ENCODE measurements at regions not wholly inside any gene's neighbourhood (a gene's known extent, or its start where the extent isn't known, plus 50 kb on each side); places are given as distances from the start of the nearest gene placed in this dataset.

GRCh38 chr9:119588874-119589744 lies 219.9 kb upstream of the BRINP1 start:
- DNase-seq, result no peak

- no peak for DNase-seq
Observed at GRCh38 chr9:119577881-119578280, 208.6 kb upstream of the BRINP1 start.

GRCh38 chr9:119559986-119560385 lies 190.8 kb upstream of the BRINP1 start:
- no peak for DNase-seq

GRCh38 chr9:119559056-119559455 lies 189.8 kb upstream of the BRINP1 start:
- DNase-seq, result no peak

GRCh38 chr9:119556129-119556875 lies 187.1 kb upstream of the BRINP1 start:
- DNase-seq, result peak; percentile 8 to 28

GRCh38 chr9:119544492-119544891 lies 175.3 kb upstream of the BRINP1 start:
- no peak for DNase-seq

GRCh38 chr9:119537138-119537537 lies 167.9 kb upstream of the BRINP1 start:
- no peak for DNase-seq

GRCh38 chr9:119533504-119533903 lies 164.3 kb upstream of the BRINP1 start:
- no peak for DNase-seq

GRCh38 chr9:119526698-119527097 lies 157.5 kb upstream of the BRINP1 start:
- no peak for DNase-seq

GRCh38 chr9:119523508-119523907 lies 154.3 kb upstream of the BRINP1 start:
- no peak for DNase-seq

- DNase-seq, result no peak
Observed at GRCh38 chr9:119522381-119522780, 153.1 kb upstream of the BRINP1 start.

GRCh38 chr9:119509291-119509905 lies 140.2 kb upstream of the BRINP1 start:
- DNase-seq, result no peak

- no peak for DNase-seq
Observed at GRCh38 chr9:119501374-119501773, 132.1 kb upstream of the BRINP1 start.

- no peak for DNase-seq
Observed at GRCh38 chr9:119500072-119500771, 131.0 kb upstream of the BRINP1 start.

- DNase-seq, result no peak
Observed at GRCh38 chr9:119487118-119487827, 118.0 kb upstream of the BRINP1 start.

- DNase-seq, result no peak
Observed at GRCh38 chr9:119483153-119483552, 113.9 kb upstream of the BRINP1 start.

GRCh38 chr9:119477197-119477596 lies 108.0 kb upstream of the BRINP1 start:
- DNase-seq, result no peak

- no peak for DNase-seq
Observed at GRCh38 chr9:119458068-119458467, 88.8 kb upstream of the BRINP1 start.

GRCh38 chr9:119453980-119454379 lies 84.7 kb upstream of the BRINP1 start:
- no peak for DNase-seq

- DNase-seq, result no peak
Observed at GRCh38 chr9:119453490-119453911, 84.3 kb upstream of the BRINP1 start.

- DNase-seq, result no peak
Observed at GRCh38 chr9:119451426-119451825, 82.2 kb upstream of the BRINP1 start.

- no peak for DNase-seq
Observed at GRCh38 chr9:119443179-119443578, 73.9 kb upstream of the BRINP1 start.
